Nephron progenitor cell (in vitro differentiated cells): ENCODE measurements at regions not wholly inside any gene's neighbourhood (a gene's known extent, or its start where the extent isn't known, plus 50 kb on each side); places are given as distances from the start of the nearest gene placed in this dataset.

ENCODE experiments used
- DNase-seq: peaks from one replicate; pipeline ENCODE4 v3.0.0; 2021
- H3K27ac Mint-ChIP-seq: 2 replicates; pipeline ENCODE4 v1.8.0; 2021; ENCODE audit warnings: mild to moderate bottlenecking, moderate library complexity, mixed read lengths
- H3K27me3 Mint-ChIP-seq: 2 replicates; pipeline ENCODE4 v1.8.0; 2021; ENCODE audit warnings: mild to moderate bottlenecking, low read depth, mixed read lengths; ENCODE audit not compliant: poor library complexity
- H3K36me3 Mint-ChIP-seq: 2 replicates; pipeline ENCODE4 v1.8.0; 2021; ENCODE audit warnings: low read depth, mixed read lengths
- H3K4me1 Mint-ChIP-seq: 2 replicates; pipeline ENCODE4 v1.8.0; 2021; ENCODE audit warnings: mixed read lengths
- H3K4me3 Mint-ChIP-seq: 2 replicates; pipeline ENCODE4 v1.8.0; 2021; ENCODE audit warnings: mild to moderate bottlenecking, moderate library complexity, mixed read lengths
- H3K9me3 Mint-ChIP-seq: 2 replicates; pipeline ENCODE4 v1.8.0; 2021; ENCODE audit warnings: mild to moderate bottlenecking, moderate library complexity, mixed read lengths
- CTCF ChIP-seq: fragments of 200-600 bp; sonication (generic); IDR thresholded peaks from 2 replicates; pipeline ENCODE4 v1.5.0; 2021; ENCODE audit warnings: antibody characterized with exemption

- no peak for TF ChIP-seq CTCF
- Mint-ChIP-seq H3K4me1 (peaks cover 95% of the 10 kb centered on the region), H3K4me3 (peak overlapping the region; percentile 77), H3K36me3 (peaks cover 8% of the 10 kb centered on the region), H3K27ac (peak overlapping the region; percentile 50), H3K9me3 (no peaks in the 10 kb centered on the region), H3K27me3 (peaks cover 32% of the 10 kb centered on the region)
- no peak for DNase-seq
Measured at GRCh38 chr4:3369781-3370674, 71.7 kb upstream of the HGFAC start.

GRCh38 chr4:3371033-3372001, 70.5 kb upstream of the HGFAC start:
- H3K4me1 Mint-ChIP-seq: peaks cover 82% of the 10 kb centered on the region
- peak overlapping the region; percentile 69 for H3K27ac Mint-ChIP-seq
- H3K4me3 Mint-ChIP-seq: peak overlapping the region; percentile 69

GRCh38 chr4:3372264-3372932, 69.4 kb upstream of the HGFAC start:
- no peak for DNase-seq
- peaks cover 71% of the 10 kb centered on the region for H3K4me1 Mint-ChIP-seq
- H3K36me3 Mint-ChIP-seq: peaks cover 22% of the 10 kb centered on the region
- H3K4me3 Mint-ChIP-seq: no peak overlapping the region
- H3K27me3 Mint-ChIP-seq: peaks cover 32% of the 10 kb centered on the region
- H3K9me3 Mint-ChIP-seq: peaks cover under 1% of the 10 kb centered on the region
- TF ChIP-seq CTCF: no peak
- H3K27ac Mint-ChIP-seq: peak overlapping the region; percentile 16

More at GRCh38 chr4:3371033-3372001, 70.5 kb upstream of the HGFAC start:
- H3K36me3 Mint-ChIP-seq: peaks cover 18% of the 10 kb centered on the region
- peak; percentile 55 for DNase-seq
- H3K9me3 Mint-ChIP-seq: no peaks in the 10 kb centered on the region
- TF ChIP-seq CTCF: no peak
- peaks cover 32% of the 10 kb centered on the region for H3K27me3 Mint-ChIP-seq

GRCh38 chr4:3372933-3373465, 68.8 kb upstream of the HGFAC start:
- Mint-ChIP-seq H3K27ac (peak overlapping the region; percentile 16), H3K9me3 (peaks cover 6% of the 10 kb centered on the region)

More at GRCh38 chr4:3372933-3373465, 68.8 kb upstream of the HGFAC start:
- no peak for TF ChIP-seq CTCF
- no peak overlapping the region for H3K4me3 Mint-ChIP-seq
- DNase-seq: no peak
- H3K36me3 Mint-ChIP-seq: peaks cover 28% of the 10 kb centered on the region
- peaks cover 32% of the 10 kb centered on the region for H3K27me3 Mint-ChIP-seq
- H3K4me1 Mint-ChIP-seq: peaks cover 65% of the 10 kb centered on the region
